ENCODE measurements at regions not wholly inside any gene's neighbourhood (a gene's known extent, or its start where the extent isn't known, plus 50 kb on each side); places are given as distances from the start of the nearest gene placed in this dataset.
"Not testable (repeated sequence)": the region's sequence is repeated elsewhere in the genome, so short reads cannot be mapped to it uniquely, and the experiment has no call there.

DNA sequence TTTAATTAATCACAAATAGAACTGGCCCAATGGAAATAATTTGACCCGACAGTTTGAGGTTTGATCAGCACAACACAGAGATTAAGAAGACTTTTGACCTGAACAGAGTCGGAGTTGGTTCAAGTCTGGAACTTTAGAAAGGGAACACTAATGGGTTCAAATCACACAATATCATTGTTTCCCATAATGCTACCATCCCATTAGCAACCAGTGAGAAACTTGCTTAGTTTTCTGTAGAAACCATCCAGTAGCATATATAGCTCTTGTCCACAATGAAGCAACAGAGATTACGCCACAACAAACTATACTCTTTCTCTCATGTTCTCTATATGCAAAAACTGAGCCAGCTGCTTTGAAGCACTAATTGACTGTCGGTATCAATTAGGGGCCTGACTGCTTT is 376.9 kb upstream of the SPRY2 start:
- DNase-seq (ENCODE audit: low spot score) = no peak

DNA sequence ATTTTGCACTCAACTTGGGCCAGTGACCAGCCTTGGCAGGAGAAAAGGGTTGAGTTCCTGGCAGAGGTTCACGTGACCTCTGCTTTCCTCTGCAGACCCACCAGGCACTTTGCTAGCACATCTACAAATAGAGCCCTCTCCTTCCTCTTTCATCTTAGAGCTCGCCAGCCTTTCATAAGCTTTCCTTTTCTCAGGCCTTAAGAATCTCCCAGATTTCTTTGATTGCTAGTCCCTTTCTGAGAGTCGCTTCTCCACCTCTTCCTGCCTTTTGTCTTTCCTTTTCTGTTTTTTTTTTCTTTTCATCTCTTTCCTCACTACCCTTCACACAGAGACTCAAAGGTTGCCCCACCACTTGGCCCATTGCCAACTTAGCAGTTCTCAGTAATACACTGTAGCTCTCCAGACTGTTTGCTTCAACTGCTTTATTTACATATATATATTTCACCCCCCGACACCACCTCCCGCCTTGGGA is 375.7 kb upstream of the SPRY2 start:
- no peak for DNase-seq (ENCODE audit: low spot score)

DNA sequence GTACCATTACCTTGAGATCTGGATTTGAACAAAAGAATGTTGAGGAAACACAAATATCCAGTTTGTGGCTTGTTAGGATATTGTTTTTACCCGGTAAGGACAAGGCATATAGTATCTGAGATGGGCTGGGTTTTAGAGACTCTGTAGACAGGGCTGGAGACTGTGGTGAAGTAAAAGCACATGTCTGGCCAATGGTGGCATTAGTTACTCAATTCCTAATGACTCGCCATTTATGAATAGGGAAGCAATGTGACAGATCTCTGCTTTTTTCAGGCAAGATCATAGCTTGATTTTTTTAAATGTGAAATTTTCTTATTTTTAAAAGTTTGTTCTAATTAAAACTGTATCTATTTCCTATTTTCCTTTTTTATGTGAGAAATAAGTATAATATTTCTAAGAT is 371.1 kb upstream of the SPRY2 start:
- no peak for DNase-seq (ENCODE audit: low spot score)

DNA sequence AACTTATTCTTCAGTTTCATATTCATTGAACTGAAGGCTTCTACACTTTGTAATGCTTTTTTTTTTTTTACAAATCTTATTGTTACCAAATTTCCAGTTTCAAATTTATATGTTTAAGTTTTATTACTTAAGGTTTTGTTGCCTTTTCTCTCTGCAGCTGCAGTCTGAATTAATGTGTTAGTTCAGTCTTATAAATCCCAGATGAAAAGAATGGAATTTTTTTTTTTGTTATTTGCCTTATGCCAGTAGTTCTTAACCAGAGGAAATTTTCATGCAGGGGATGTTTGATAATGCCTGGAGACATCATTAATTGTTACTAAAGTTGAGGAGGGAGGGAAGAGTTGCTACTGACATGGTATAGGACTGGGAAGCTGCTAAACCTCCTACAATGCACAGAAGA is 367.9 kb upstream of the SPRY2 start:
- DNase-seq (ENCODE audit: low spot score) = no peak

DNA sequence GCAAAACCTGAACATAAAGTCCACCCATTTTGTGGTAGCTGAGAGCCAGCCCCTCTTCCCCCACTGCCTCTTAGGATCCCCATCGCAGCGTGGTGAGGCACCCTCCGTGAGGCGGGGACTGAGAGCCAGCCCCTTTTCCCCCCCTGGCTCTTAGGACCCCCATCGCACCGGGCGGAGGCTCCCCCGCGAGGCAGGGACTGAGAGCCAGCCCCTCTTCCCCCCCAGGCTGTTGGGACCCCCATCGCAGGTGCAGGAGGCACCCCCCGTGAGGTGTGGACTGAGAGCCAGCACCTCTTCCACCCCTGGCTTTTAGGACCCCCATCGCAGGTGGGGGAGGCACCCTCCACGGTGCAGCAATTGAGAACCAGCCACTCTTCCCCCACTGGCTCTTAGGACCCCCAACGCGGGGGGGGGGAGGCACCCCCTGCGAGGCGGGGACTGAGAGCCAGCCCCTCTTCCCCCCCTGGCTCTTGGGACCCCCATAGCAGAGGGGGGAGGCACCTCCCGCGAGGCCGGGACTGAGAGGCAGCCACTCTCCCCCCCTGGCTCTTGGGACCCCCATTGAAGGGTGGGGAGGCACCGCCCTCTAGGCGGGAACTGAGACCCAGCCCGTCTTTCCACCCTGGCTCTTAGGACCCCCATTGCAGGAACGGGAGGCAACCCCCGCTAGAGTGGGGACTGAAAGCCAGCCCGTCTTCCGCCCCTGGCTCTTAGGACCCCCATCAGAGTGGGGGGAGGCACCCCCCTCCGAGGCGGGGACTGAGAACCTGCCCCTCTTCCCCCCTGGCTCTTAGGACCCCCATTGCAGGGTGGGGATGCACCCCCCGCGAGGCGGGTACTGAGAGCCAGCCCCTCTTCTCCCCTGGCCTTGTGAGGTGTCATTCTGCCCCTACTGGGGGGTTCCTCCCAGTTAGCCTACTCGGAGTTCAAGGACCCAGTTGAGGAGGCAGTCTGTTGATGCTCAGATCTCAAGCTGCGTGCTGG is 366.4 kb upstream of the SPRY2 start:
- DNase-seq (ENCODE audit: low spot score) = no peak

DNA sequence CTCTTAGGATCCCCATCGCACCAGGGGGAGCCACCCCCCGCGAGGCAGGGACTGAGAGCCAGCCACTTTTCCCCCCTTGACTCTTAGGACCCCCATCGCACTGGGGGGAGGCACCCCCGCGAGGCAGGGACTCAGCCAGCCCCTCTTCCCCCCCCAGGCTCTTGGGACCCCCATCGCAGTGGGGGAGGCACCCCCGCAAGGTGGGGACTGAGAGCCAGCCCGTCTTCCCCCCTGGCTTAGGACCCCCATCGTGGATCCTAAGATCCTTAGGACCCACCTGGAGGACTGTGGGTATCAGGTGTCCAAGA is 365.2 kb upstream of the SPRY2 start:
- DNase-seq (ENCODE audit: low spot score) = no peak

DNA sequence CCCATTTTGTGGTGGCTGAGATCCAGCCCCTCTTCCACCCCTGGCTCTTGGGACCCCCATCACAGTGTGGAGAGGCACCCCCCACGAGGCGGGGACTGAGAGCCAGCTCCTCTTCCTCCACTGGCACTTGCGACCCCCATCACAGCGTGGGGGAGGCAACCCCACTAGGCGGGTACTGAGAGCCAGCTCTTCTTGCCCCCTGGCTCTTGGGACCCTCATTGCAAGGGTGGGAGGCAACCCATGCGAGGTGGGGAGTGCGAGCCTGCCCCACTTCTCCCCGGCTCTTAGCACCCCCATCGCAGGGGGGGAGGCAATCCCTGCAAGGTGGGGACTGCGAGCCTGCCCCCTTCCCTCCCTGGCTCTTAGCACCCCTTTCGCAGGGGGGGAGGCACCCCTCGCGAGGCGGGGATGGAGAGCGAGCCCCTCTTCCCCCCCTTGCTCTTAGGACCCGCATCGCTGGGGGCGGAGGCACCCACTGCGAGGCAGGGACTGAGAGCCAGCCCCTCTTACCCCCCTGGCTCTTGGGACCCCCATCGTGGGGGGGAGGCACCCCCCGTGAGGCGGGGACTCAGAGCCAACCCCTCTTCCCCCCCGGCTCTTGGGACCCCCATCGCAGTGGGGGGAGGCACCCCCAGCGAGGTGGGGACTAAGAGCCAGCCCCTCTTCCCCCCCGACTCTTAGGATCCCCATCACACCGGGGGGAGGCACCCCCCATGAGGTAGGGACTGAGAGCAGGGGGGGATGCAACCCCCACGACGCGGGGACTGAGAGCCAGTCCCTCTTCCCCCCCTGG is 364.6 kb upstream of the SPRY2 start:
- DNase-seq (ENCODE audit: low spot score) = no peak

DNA sequence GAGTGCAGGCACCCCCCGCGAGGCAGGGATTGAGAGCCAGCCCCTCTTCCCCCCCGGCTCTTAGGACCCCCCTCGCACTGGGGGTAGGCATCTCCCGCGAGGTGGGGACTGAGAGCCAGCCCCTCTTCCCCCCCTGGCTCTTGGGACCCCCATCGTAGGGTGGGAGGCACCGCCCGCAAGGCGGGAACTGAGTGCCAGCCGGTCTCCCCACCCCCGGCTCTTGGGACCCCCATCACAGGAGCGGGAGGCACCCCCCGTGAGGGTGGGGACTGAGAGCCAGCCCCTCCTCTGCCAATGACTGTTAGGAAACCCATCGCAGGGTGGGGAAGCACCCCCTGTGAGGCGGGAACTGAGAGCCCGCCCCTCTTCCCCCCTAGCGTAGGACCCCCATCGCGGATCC is 363.4 kb upstream of the SPRY2 start:
- no peak for DNase-seq (ENCODE audit: low spot score)

DNA sequence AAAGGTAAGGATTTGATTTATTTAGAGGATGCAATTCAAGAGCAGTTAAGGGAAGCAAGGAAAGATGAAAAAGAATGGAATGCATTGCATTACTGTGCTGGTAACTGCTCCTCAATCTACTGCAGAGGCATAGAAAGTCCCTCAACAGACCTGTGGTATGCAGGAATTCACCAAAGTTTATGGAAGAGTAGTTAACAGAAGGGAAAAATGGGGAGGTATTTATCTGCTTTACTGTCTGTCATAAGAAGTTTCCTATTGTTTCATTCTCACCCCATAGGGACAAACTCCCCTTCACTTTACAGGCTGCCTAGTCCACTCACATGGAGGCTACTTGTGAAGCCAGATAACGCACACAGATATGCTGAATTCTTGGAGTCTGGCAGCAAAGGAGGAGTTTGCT is 354.9 kb upstream of the SPRY2 start:
- no peak for DNase-seq (ENCODE audit: low spot score)

DNA sequence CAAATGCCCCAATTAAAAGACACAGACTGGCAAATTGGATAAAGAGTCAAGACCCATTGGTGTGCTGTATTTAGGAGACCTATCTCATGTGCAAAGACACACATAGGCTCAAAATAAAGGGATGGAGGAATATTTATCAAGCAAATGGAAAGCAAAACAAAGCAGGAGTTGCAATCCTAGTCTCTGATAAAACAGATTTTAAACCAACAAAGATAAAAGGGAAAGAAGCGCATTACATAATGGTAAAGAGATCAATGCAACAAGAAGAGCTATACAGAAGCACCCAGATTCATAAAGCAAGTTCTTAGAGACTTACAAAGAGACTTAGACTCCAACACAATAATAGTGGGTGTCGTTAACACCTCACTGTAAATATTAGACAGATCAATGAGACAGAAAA is 350.9 kb upstream of the SPRY2 start:
- not testable (repeated sequence) for DNase-seq (ENCODE audit: low spot score)

DNA sequence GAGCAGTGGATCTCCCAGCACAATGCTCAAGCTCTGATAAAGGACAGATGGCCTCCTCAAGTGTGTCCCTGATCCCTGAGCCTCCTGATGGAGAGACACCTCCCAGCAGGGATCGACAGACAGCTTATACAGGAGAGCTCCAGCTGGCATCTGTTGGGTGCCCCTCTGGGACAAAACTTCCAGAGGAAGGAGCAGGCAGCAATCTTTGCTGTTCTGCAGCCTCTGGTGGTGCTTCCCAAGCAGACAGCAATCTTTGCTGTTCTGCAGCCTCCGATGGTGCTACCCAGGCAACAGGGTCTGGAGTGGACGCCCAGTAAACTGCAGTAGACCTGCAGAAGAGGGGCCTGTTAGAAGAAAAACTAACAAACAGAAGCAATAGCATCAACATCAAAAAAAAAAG is 349.3 kb upstream of the SPRY2 start:
- no peak for DNase-seq (ENCODE audit: low spot score)

DNA sequence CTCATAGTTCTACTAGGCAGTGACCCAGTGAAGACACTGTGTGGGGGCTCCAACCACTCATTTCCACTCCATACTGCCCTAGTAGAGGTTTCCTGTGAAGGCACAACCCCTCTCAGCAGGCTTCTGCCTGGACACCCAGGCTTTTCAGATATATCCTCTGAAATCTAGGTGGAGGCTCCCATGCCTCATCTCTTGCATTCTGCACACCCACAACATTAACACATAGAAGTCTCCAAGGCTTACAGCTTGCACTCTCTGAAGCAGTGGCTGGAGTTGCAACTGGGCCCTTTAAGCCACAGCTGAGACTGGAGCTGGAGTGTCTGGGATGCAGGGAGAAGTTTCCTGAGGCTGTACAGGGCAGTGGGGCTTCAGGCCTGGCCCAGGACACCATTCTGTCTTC is 347.7 kb upstream of the SPRY2 start:
- DNase-seq (ENCODE audit: low spot score) = no peak

DNA sequence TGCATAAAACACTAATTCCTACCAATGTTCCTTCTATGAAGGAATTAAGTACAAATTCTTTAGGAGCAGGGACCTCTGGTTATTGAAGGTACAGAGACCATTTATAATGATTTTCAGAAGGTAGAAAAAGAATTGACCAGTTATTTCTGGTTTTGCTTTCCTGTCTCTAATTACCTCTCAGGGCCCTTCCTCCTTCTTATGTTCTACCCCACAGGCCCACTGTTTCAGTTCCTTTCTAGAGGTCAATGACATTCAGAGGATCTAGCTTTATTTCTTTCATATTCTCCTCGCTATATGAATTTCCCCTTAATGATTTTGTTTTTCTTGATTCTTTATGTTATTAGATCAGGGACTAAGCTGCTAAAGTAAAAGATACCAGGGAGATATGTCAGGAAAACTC is 345.0 kb upstream of the SPRY2 start:
- DNase-seq (ENCODE audit: low spot score) = no peak

DNA sequence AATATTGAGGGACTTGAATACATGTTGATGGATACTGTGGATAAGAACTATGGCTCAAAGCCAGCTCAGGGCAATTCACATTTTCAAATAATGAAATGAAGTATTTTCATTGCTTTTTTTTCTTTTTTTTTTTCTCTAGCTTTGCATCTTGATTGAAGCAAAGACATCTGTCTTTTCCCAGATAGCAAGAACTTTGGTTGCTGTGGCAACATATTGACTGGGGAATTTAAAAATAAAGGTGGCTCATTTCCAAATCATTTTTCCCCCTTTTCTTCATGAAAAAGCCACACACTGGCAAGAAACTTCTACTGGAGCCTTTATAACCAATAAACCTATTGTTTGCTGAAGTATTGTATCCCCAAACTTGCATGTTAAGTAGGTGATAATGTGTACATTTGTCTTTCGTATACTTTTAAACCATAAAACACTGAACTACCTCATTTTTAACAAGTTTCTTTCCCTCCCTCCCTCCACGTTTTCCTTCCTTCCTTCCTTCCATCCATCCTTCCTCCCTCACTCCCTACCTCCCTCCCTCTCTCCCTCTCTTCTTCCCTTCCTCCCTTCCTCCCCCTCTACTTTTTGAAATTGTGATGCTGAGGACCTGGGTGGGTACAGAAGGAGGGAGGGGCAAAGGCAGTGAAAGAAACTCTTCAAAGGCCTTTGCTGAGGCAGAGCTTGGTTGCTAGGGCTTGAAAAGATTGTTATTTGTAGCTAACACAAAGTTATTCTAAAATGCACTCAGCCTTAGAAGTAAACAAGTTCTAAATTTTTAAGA is 343.5 kb upstream of the SPRY2 start:
- DNase-seq (ENCODE audit: low spot score) = no peak

DNA sequence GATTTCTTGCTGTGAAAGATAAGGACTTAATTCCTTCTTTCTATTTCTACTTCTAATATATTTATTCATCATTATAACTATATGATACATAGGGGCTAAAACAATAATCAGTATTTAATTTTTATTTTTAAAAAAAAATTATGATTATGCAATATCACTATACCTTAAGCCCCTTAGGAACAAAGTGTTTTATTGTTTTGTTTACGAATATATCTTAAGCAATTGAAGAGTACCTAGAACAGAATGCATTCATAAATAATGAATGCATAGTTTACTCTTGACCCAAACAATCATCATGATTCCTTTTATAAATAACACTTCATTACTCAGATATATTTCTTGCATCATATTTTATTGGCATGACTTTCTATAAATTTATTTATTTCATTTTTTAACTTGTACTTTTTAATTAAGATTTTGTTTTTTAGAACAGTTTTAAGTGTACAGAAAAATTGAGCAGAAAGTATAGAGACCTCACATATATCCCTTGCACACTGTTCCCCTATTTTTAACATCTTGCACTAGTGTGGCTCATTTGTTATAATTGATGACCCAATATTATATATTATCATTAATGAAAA is 339.9 kb upstream of the SPRY2 start:
- no peak for DNase-seq (ENCODE audit: low spot score)

DNA sequence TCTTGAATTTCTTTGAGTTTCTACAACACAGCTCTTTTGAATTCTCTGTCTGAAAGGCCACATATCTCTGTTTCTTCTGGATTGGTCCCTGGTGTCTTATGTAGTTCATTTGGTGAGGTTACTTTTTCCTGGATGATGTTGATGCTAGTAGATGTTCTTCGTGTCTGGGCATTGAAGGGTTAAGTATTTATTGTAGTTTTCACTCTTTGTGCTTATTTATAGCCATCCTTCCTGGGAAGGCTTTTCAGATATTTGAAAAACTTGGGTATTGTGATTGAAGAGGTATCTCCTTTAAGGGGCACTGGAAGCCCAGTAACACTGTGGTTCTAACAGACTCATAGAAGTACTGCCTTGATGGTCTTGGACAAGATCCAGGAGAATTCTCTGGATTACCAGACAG is 338.5 kb upstream of the SPRY2 start:
- no peak for DNase-seq (ENCODE audit: low spot score)

DNA sequence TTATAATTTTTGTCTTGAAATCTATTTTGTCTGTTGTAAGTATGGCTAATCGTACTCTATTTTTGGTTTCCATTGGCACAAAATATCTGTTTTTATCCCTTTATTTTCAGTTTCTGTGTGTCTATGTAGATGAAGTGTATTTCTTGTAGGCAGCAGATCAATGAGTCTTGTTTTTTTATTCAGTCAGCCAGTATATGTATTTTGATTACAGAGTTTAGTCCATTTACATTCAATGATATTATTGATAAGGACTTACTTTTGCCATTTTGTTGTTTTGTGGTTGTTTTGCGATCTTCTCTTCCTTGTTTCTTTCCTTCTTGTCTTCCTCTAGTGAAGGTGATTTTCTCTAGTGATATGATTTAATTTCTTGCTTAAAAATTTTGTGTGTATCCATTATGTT is 336.3 kb upstream of the SPRY2 start:
- DNase-seq (ENCODE audit: low spot score) = no peak

DNA sequence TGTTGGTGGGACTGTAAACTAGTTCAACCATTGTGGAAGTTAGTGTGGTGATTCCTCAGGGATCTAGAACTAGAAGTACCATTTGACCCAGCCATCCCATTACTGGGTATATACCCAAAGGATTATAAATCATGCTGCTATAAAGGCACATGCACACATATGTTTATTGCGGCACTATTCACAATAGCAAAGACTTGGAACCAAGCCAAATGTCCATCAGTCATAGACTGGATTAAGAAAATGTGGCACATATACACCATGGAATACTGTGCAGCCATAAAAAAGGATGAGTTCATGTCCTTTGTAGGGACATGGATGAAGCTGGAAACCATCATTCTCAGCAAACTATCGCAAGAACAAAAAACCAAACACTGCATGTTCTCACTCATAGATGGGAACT is 334.5 kb upstream of the SPRY2 start:
- DNase-seq (ENCODE audit: low spot score) = not testable (repeated sequence)

DNA sequence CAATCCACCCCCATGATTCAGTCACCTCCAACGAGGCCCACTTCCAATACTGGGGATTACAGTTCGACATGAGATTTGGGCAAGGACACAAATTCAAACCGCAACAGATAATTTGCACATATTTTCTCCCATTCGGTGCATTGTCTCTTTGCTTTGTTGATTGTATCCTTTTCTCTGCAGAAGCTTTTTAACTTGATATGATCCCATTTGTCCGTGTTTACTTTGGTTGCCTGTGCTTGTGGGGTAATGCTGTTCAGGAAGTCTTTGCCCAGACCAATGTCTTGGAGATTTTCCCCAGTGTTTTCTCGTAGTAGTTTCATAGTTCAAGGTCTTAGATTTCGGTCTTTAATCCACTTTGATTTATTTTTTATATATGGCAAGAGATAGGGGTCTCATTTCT is 330.8 kb upstream of the SPRY2 start:
- no peak for DNase-seq (ENCODE audit: low spot score)

DNA sequence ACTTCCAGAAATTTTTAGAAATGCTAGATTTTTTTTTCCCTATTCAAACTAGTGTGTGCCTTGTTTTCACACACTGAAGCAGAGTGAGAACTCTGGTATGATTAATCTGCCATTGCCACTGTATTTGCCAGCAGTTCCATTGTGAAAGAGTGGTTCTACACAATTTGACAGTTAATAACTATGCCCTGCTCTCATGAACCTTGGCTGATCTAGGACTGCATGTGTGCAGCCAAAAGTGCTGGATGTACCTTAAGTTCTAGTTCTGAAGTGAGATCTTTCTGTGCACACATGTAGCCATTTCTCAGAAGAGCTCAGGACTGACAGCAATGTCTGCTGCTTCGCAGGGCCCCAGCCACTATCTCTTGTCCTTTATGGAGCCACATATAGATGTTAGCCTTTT is 328.2 kb upstream of the SPRY2 start:
- no peak for DNase-seq (ENCODE audit: low spot score)

DNA sequence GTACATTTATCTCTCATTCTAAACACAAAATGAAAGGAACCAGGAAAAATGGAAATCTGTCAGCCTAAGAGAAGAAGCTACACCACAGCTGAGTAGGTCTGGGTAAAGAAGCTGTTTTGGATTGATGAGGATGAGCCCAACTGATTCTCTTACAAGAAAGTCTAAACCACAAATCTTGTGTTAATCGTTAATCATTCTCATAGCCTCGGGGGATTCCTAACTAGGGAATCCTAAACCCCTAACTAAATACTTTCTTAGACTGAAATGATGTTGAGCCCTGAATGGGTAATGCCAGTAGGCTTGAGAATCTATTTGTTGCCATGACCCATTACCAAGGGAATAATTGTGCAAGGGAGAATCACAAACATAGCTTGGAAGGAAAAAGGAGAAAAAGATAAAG is 327.5 kb upstream of the SPRY2 start:
- DNase-seq (ENCODE audit: low spot score) = no peak

All from activated CD4-positive, alpha-beta T cell treated with anti-CD3 and anti-CD28 coated beads, Interleukin-2, Interleukin-4, amounts not matched to agents 100 ng/mL and 50 ng/mL, durations not matched to agents 16 hours and 8 hours (primary cell).